Islet precursor cell (in vitro differentiated cells): ENCODE measurements at regions not wholly inside any gene's neighbourhood (a gene's known extent, or its start where the extent isn't known, plus 50 kb on each side); places are given as distances from the start of the nearest gene placed in this dataset.

ENCODE experiments used
- DNase-seq: peaks from one replicate; pipeline ENCODE4 v3.0.0-alpha.2; 2018

GRCh38 chr7:45456747-45457524 is 117.2 kb upstream of the ADCY1 start:
- DNase-seq = no peak

GRCh38 chr7:45457591-45457990 is 116.6 kb upstream of the ADCY1 start:
- no peak for DNase-seq

GRCh38 chr7:45459476-45459875 is 114.7 kb upstream of the ADCY1 start:
- DNase-seq = no peak

- no peak for DNase-seq
Measured at GRCh38 chr7:45460379-45460778, 113.8 kb upstream of the ADCY1 start.

DNA sequence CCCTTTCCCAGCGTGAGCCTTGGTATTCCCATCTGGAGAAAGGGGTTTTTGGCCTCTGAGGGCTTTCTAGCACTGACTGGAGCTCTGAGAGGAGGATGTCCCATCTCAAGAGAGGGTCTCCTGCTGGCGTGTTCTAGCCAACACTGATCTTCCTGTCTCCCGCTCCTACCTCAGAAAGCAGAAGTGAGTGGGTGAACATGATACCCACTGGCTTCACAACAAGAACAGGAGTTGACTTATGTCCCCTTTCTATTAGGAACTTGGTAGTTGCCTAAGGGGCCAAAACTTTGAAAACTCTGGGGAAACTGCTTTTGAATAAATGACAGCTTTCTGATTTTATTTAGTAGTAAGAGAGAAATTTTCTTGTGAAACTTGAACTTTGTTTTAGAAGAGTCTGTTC is 113.1 kb upstream of the ADCY1 start:
- no peak for DNase-seq

GRCh38 chr7:45469103-45469502 is 105.1 kb upstream of the ADCY1 start:
- DNase-seq = no peak

DNA sequence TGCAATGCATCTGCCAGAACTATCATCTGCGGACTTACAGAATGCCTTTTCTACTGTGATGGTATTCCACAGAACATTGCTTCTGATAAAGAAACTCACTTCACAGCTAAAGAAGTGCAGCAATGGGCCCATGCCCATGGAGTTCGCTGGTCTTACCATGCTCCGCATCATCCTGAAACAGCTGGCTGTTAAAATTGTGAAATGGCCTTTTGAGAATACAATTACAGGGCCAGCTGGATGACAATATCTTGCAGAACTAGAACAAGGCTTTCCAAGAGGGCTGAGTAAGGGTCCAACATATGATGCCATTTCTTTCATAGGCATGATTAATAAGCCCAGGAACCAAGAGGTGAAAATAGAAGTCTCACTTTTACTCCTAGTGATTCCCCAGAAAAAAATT is 104.1 kb upstream of the ADCY1 start:
- DNase-seq = no peak

GRCh38 chr7:45479781-45480180 is 94.4 kb upstream of the ADCY1 start:
- no peak for DNase-seq

DNA sequence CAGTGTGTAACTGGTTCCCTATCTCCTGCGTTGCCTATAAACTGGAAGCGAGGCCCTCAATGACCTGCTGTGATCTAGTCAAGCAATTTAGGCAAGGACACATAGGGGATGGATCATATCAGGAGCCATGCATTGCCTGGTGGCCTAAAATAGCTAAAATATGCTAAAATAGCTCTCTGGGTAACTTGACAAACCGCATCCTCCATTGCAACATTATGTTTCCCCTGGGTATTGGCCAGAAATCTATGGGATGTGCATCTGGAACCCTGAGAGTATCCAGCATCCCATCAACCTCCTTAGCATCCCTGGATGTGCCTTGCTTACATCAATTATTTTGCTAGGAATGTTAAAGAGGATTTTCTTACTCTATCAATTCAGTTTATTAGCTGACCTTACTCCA is 91.7 kb upstream of the ADCY1 start:
- DNase-seq = no peak

DNA sequence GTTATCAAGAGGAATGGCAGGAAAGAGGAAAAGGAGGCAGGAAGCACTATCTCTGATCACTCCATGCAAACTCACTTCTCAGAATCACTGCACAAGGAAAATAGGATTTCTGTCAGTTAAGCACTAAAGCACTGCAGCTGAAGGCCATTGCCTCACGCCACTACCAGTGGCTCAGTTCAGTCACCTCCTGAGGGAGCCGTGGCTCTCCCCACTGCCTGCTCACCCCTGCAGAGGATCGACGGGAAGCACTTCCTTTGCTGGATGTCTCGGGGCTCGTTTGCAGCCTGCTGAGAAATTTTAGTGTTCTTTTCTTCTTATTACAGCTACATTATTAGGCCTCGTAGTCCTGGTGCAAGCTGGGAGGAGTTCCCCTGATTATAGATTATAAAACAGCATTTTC is 90.1 kb upstream of the ADCY1 start:
- no peak for DNase-seq

DNA sequence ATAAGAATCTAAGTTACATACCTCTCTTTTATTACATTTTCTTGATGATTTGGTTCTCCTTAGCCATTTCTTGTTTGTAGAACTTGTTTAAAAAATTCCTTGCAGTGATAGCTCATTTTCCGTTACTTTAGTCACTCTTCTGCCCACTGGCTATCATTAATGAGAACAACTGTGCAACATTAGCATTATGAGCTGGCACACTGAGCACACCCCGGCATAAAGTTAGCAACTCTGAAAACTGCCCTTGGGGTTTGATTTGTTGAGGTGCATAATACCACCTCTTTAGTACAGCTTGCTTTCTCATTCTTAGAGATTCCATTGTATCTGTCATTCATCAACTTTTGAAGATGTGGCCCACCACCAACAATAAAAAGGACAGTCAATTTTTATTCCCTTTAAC is 87.6 kb upstream of the ADCY1 start:
- DNase-seq = no peak

GRCh38 chr7:45494885-45495284 is 79.3 kb upstream of the ADCY1 start:
- DNase-seq = no peak

DNA sequence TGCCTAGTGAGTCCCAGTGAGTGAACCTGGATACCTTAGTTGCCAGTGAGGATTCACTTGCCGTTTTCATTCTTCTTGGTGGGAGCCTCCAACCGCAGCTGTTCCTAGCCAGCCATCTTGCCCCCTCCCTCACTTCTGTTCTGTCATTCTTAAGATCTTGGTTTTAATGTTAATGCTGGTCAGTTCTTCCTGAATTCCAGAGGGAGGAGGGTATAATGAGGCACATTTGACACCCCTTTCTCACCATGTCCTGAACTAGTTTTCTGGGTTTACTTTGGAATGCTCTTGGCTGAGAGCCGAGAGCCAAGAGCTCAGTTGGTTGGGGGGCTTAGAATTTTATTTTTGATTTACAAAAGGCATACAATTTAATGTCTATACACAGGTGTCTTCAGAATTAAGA is 78.5 kb upstream of the ADCY1 start:
- DNase-seq = no peak

GRCh38 chr7:45500257-45500656 is 73.9 kb upstream of the ADCY1 start:
- no peak for DNase-seq

DNA sequence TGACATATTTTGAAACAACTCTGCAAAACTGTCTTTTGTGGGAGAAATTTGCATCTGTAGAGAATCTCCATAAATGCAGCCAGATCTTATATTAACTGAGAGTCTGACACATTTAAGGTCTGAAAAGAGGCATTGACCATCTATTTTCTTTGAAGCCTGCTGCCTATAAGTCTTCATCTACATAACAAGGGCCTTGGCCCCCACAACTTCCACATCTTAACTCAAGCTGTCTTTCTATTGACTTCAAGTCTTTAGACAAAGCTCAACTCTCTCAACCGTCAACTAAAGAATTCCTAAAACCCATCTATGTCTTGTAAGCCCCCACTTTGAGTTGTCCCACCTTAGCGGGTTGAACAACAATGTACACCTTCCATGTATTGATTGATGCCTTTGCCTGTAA is 72.4 kb upstream of the ADCY1 start:
- DNase-seq = no peak

- DNase-seq = no peak
Measured at GRCh38 chr7:45506059-45506458, 68.1 kb upstream of the ADCY1 start.

DNA sequence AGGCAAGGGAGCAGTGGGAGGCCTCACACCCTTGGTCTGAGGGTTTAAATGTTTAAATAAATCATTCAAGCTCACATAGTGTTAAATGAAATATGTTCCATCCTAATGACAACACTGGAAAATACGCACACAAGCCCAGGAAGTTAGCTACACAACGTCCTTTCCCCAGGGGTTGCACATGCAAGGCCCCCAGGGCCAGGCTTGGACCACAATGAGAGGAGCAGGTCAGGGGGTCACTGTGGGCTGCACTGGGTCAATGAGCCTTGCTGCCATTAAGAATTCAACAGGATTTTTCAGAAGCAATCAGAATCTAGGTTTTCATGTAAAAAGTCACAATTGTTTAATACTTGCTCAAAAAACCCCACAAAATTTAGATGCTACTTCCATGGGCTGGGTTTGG is 64.9 kb upstream of the ADCY1 start:
- no peak for DNase-seq

DNA sequence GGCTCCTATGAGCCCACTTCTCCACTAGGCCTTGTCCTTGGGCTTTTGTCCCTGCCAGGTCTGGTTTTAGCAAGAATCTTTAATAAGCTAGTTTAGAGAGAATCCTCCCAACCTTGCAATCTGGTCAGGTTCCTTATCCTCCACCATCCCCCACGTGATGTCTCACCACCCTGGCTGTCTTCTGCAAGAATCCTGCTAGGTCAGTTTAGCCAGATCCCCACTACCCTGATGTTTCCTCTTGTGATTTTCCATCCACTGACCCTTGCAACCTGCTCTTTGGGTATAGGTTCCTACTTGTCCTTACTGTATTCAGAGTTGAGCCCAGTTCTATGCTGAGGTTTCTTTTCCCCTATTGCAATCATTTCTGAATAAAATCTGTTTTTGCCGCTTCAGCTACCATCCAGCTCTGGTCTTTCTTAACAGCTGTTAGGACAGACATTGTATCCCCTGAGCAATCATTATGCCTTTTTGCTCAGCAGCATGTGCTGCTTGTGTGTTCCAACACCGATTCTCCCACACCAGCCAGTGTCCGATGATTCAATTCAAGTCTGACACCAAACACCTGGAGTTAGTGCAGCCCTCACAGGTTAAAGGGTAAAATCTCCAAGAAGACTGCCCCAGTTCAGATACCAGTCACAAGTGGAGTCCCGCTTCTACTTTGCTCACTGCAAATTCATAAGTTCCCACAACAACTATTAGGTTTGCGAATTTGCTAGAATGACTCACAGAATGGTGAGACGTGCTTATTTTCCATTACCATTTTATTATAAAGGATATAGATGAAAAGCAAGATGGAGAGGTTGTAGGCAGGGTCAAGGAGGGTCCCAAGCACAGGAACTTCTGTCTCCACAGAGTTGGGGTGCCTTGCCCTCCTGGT is 62.2 kb upstream of the ADCY1 start:
- no peak for DNase-seq

DNA sequence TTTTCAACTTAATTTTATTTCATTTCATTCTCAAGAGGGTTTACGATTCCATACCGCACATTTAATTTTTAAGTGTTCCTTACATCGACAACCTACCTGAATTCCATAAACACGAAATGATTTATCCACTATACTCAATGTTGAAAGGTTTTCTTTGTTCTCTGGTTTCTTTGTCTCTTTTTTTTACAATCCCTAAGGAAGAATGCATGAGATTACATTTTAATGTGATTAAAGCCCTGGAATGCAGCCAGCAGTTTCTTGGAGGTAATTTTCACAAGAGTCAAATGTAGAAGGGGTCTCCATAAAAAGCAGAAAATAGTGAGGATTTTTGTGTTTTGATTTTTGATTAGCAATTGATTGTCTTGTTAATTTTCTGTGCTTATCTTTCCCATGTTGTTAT is 59.2 kb upstream of the ADCY1 start:
- no peak for DNase-seq

DNA sequence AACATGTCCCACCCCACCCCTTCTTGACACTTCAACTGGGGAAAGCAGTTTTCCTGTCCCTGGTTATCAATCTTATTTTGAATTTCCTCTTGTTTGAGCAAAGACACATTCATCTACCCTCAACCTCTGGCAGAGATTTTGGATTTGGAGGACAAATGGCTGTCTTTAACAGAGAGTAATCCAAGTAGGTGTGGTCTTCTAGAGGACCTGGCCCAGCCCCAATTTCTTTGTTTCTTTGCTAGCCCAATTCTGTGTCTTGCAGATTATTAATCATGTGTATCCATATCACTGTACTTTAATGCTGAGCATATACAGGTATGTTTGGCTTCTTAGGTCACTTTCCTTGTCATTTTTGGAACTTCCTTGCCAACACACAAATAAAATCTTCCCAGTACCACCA is 58.8 kb upstream of the ADCY1 start:
- no peak for DNase-seq
